T1000 (cell line): ENCODE measurements at regions not wholly inside any gene's neighbourhood (a gene's known extent, or its start where the extent isn't known, plus 50 kb on each side); places are given as distances from the start of the nearest gene placed in this dataset.

ENCODE experiments used
- DNase-seq: peaks from one replicate; lab custom pipeline; 2025; ENCODE audit warnings: mixed read lengths; lab: John Stamatoyannopoulos, UW

DNA sequence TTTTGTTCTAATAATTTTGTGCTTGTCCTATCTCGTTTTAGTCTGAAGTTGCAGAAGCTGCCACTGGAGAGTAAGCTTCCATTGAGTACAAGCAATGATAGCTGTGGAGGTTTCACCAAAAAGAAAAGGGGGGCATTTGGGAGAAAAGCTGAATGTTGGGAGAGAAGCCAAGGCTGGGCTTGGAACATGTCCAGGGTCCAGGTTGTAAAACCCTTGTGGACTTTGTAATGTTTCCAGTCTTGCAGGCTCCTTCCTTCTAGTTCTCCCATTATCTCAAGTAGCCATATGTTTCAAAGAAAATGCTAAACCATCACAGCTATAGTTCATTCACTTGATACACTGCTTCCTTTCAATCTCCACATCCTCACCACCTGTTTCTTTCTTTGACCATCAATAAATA is 880.2 kb downstream of the NLGN4Y start:
- DNase-seq, result no peak

DNA sequence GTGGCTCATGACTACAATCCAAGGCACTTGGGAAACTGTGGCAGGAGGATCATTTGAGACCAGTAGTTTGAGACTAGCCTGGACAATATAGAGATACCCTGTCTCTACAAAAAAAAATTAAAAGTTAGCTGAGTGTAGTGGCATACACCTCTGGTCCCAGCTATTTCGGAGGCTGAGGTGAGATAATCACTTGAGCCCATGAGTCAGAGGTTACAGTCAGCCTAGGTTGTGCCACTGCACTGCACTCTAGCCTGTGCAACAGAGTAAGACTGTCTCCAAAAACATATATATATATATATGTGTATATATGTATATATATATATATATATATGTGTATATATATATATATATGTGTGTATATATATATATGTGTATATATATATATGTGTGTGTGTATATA is 890.8 kb downstream of the NLGN4Y start:
- DNase-seq, result no peak

DNA sequence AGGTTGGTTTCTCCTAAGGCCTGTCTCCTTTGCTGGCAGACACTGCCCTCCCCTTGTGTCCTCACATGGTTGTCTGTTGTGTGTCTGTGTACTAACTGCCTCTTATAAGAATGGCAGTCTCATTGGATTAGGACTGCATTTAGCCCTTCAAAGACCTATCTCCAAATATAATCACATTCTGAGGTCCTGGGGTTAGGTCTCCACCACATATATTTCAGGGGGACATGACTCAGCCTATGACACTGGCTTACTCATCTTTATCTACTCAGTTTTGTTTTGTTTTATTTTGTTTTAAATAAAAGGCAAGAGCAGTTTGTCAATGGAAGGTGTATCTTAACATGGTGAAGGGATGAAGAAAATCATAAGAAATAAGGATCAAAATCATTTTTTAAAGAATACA is 894.3 kb downstream of the NLGN4Y start:
- no peak for DNase-seq

DNA sequence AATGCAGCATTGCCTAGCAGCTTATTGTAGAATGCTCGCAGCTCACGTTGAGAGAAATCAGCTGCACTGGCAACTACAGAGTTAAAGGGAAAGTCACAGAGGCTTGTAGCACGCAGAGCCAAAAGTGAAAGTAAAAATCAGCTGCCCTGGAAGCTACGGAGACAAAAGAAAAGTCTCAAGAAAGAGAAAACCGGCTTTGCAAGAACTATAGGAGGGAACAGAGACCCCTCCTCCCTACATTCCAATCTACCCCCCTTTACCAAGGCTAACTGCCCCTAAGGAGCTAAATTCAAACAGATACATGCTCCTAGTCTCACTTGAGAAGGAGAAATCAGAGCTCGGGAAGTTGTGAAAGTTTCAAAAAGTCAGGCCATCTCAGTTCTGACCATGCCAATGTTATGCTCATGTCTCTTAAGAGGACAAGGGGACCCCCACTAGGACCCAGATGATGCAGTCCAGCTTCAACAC is 900.4 kb downstream of the NLGN4Y start:
- DNase-seq, result no peak

DNA sequence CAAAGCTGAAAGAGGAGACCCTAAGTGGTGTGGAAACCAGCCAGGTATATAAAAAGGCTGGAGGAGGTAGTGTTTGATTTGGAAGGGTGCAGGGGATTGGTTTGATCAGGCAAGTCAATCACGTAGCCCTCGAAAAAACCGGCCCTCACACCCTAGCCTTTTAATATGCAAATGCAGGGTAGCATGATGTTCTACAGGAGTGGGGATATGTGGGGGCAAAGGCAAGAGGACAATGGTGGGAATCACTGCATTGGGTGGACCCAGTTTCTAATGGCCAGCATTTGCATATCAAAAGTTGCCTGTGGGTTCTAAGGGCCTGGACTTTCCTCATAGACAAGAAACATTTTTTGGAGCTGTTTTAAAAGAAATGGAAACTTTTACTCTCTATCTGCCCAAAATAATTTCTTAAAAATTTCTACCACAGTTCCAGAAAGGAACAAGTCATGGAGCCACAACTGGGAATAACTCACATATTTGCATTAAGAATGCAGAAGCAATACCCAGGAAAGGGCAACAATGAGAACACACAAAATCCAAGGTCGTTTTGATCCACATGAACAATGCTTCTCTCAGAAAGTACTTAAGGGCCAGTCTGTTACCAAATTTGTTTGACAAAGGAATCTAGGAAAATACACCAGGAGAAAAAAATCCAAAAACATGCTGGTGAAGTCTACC is 915.8 kb downstream of the NLGN4Y start:
- no peak for DNase-seq

DNA sequence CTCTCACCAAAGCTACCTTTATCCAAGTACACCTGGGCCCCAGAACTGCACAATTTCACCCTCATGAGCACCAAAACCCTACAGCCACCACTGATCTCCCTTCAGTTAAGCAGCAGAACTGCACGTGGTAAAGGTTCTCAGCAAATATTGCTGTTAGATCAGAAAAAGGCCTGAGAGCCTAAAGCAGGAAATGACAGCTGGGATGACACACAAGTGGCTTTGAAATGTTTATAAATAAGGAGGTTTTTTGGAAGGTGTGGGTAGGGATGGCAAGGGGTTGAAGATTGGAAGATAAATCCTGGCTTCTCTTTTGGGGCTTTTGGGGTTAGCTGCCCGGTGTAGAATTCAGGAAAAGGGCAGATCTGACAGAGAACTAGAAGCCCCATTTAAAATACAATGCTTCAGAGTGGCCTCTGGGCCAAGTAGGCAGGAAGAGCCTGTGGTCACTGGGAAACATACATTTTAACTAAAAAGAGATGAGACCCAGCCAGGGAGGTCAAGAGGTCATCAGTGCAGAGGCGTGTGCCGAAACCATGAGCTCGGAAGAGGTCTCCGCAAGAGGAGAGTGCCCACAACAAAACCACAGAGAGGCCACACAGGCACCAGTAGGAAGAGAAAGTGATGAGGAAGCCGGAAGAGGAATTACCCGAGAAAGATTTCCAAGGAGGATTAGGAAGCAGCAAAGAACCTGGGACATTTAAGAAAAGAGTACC is 916.5 kb downstream of the NLGN4Y start:
- DNase-seq, result no peak

DNA sequence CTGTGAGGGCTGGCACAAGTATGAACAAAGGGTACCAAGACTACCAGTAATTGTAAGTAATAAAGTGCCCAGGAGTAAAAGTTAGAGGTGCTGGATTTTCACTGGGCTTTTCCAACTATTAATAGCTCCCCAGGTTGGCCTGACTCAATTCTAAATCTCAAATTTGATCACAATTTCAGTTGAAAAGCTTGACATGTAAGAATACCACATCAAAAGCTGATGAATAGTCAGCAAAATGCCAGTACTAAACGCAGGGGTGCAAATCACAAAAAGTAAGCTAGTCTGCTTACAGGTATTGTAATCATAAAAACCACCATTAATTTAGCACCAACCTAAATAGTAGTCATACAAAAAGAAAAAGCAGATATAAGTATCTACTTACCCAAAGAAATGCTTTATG is 917.5 kb downstream of the NLGN4Y start:
- no peak for DNase-seq

DNA sequence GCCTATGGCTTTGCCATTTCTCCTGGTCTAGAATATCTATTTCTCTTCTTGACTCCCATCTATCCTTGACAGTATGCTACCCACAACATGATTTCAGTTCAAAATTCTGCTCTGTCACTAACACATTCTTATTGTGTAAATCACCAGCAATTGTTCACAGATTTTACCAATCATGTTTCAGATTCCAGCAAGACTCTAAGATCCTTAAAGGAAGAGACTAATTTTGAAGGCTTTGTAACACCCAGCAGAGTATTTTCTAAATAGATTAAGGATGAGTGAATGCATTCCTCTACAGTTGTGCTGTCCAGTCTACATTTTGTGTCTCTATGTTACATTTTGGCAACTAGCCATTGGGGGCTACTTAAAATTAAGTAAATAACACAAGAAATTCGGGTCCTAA is 921.5 kb downstream of the NLGN4Y start:
- no peak for DNase-seq

DNA sequence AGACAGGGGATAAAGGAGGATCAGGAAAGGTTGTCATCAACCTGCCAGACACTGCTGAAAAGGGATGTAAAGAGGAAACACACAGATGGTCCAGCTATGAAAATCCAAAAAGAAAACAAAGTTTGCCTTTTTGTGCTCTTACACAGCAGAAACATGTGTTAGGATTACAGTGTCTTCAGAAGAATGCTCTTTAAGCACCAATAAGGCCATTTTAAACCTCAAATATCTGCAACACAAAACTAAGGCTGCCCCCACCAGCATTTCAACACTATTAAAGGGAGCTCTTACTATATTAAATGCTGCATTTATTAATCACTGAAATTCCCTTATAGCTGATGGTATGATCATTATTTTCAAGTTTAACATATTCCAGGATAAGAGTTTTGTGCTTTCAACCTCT is 922.5 kb downstream of the NLGN4Y start:
- no peak for DNase-seq

DNA sequence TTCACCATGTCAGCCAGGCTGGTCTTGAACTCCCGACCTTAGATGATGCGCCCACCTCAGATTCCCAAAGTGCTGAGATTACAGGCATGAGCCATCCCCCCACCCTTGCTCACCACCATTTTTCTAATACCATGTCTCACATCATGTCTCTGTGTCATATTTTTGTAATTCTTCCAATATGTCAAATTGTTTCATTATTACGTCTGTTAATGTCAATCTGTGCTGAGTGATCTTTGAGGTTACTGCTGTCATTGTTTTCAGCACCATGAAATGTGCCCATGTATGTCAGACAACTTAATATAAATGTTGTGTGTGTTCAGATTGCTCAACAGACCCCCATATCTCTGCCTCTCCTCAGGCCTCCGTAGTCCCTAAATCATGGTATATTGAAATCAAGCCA is 923.6 kb downstream of the NLGN4Y start:
- DNase-seq, result no peak

DNA sequence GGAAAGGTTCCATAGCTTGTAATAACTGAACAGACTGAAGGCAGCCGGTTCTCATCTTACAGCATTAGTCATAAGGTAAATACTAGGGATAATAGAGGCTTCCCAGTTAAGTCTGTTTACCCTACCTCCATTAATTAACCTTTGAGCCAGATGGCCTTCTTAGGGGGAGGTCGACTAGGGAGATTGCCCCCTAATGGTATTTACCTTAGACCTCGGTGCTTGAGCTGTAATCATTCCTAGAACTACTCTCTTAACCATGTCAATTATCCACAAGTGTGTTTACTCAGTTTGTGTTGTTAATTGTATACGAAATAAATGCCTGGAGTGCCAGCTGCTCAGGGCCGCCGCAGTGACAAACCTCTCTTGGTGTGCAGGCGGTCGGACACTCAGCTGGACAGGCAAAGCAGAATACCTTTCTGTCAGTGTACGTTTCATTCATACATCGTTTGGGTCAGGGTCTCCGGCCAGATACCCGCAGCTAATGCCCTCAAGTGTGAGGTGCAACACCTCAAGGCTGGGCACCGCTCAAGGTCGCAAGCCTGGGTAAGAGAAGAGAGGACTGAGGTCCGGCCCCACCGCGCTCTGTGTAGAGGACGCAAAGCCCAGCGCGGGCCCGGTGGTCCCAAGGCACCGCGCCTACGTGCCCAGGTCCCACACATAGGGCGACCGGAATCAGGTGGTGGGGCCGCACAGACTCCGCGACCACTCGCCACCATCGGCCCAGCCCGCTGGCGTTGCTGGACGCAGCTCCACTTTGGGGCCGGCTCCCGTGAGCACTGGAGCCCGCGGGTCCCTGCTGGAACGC is 931.0 kb downstream of the NLGN4Y start:
- DNase-seq, result no peak

DNA sequence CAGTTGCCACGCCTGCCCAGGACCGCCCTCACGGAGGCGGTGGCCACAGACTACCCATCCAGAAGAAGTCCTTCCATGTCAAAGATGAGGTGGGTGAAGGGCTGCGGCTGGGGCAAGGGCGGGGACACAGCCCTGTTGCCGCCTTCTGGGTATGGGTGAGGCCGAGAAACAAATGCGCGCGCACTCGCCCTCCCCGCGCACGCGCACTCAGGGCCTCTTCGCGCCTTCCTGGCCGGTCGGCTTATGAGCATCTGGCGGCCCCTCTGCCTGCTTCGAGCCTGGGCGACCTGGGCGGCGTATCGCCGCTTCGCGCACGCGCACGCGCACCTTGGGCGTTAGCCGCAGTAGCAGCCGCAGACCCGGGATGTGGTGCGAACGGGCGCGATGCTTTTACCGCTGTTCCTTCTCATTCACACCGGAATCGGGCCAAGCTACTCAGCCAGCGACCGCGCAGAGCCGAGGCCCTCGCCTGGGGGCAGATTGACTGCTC is 931.7 kb downstream of the NLGN4Y start:
- no peak for DNase-seq

DNA sequence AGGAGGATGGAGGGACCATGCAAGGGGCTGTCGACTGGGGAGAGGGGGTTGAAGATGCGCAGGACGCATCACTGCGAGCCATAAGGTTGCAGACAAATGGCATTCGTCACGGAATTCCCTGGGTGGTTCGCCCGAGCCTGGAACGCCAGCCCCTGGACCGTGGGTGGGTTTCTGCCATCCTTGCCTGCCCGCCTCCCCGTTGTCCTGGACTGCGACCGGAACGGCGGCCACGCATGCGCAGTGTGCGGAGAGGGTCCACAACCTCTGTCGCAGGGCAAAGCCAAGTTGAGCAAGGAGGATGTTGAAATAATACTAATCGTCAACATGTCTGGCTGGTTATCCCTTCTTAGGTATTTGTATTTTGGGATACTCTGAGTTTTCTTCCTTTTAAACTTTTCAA is 932.2 kb downstream of the NLGN4Y start:
- no peak for DNase-seq

DNA sequence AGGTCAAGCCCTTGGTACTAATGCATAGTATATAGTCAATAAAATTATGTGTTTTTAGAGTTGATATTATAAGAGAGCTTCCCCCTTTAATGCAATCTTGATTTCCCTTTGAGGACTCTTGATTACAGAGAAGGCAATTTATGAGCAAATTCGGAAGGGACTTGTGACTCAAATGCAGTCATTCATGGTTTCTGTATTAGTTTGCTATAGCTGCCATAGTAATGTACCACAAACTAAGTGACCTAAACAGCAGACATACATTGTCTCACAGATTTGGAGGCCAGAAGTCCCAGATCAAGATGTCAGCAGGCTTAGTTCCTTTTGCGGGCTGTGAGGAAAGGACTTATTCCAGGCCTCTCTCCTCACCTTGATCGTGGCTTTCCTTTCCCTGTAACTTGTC is 933.4 kb downstream of the NLGN4Y start:
- no peak for DNase-seq

DNA sequence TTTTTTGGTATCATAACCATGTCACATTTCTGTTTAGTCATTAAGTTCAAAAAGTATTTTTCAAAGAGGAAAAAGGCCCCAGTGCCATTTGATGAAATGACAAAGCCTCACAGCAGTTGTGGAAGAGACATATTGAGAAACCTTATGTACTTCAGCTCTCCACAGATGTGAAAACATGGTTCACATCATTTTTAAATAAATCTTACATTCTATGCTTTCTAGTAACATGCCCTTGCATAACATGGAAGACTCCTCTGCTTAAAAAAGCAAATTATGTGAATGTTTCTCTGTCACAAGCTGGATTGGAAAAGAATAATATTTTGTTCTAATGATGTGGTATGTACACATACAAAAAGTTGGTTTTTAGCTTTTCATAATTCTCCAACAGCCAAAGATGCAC is 934.1 kb downstream of the NLGN4Y start:
- DNase-seq, result no peak

DNA sequence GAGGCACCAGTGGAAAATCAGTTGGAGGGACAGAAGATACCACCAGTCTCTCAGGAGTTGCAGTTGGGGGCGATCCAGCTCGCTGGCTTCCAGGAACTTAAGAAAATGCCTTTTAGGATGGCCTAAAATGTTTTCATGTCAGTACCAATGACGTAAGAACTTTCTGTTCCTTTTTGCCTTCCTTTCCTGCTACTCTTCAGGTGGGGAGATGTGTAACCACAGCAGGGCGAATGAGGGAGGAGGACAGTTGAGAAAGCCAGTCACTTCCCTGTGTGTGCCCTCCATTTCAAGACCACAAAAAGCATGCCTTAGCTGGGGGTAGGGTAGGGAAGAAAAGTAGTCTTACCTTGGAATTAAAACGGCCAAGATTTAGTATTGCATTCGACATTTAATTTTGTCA is 941.6 kb downstream of the NLGN4Y start:
- DNase-seq, result no peak

DNA sequence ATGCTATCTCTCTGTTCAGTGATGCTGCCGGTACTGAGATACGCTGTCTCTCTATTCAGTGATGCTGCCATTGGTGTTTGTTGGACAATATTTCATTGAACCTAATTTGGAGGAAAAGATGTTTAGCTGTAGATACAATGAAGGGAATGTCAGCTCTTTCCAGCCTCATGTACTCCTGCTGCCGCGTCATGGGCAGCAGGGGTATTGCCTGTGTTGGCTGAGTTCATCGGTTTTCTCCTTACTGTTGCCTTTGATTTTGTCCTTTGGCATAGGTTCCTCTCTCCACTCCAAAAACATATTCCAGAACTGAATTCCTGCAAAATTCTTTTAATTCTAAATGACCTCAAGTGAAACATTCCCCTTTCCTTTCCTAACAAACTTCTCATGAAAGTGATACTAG is 942.6 kb downstream of the NLGN4Y start:
- DNase-seq, result no peak

DNA sequence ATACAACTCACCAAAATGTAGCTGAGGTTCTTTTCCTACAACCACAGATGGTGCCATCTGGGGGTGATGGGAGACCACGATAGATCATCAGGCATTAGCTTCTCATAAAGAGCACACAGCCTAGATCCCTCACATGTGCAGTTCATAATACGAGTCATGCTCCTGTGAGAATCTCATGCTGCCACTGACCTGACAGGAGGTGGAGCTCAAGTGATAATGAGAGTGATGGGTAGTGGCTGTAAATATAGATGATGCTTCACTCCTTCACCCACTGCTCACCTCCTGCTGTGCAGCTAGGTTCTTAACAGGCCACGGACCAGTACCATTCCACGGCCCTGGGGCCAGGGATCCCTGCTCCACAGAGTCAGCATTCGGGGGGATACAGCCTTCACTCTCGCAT is 943.8 kb downstream of the NLGN4Y start:
- no peak for DNase-seq

DNA sequence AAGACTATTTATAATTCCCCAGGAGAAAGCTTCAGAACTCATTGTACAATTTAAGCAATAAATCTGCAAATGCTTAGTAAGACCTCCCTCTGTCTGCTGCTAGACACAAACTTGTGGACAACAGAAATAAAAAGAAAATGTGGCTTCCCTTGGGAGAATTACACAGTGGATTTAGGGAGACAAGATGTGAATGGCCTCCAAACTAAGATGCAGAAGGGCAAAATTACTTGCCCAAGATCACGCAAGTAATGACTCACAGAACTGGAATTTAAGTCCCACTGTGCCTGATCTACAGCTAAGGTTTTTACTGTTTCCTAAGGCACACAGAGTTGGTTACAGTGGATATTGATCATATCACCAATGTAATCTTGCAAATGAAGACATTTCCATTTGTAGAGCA is 947.0 kb downstream of the NLGN4Y start:
- DNase-seq, result peak; percentile 19

DNA sequence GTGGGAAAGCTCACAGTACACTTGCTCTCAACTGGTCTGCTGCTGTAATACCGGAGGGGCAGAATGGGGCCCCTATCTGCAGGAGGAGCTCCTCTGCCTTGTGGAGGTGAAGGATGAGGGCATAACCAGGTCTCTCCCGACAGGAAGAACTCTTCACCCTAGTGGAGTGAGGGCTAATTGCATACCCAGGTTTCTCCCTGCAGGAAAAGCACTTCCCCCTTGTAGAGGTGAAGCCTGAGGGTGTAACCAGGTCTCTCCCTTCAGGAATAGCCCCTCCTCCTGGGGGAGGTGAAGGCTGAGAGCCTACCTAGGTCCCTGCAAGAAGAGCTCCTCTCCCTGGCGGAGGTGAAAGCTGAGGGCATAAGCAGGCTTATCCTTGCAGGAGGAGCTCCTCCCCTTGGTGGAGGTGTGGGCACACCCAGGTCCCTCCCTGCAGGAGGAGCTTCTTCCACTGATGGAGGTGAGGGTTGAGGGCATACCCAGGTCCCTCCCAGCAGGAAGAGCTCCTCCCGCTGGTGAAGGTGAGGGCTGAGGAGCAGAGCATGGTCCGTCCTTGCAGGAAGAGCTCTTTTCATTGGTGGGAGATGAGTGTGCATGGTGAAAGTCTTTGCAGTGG is 954.1 kb downstream of the NLGN4Y start:
- no peak for DNase-seq

DNA sequence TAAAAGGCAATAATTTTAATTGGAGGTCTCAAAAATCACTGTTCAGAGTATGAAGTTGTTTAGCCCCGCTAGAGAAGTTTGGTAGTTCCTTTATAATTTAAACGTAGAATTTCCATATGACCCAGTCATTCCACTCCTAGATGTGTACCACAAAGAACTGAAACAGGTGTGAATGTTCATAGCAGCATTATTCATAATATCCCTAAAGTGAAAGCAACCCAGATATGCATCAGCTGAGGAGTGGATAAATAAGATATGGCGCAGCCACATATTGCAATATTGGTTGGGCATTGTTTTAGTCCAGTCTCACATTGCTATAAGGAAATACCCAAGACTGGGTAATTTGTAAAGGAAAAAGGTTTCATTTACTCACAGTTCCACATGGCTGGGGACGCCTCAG is 976.2 kb downstream of the NLGN4Y start:
- no peak for DNase-seq

DNA sequence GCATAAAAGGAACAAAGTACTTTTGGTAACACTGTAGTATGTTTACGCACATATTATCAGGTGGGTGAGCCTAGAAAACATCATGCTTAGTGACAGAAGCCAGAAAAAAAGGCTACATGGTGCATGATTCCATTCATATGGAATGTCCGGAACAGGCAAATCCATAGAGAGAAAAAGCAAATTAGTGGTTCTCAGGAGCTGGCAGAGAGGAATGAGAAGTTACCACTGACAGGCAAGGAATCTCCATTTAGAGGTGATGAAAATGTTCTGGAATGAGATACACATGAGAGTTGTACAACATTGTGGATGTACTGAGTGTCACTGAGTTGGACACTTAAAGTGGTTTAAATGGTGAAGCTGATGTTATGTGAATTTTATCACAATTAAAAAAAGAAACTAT is 976.9 kb downstream of the NLGN4Y start:
- DNase-seq, result no peak
